Mesenchymal stem cell (in vitro differentiated cells and primary cell): ENCODE measurements at regions not wholly inside any gene's neighbourhood (a gene's known extent, or its start where the extent isn't known, plus 50 kb on each side); places are given as distances from the start of the nearest gene placed in this dataset.

Experiments used
- DNase-seq: peaks from one replicate; pipeline ENCODE4 v3.0.0-alpha.2; 2013
- H2AFZ ChIP-seq: one replicate; pipeline ENCODE4 v1.6.1; 2013; ENCODE audit warnings: low read depth, mild to moderate bottlenecking, control low read depth, inconsistent platforms, low read length, moderate library complexity
- H2AK5ac ChIP-seq: 2 replicates; pipeline ENCODE4 v1.6.1; 2013; ENCODE audit warnings: low read length, moderate library complexity, mild to moderate bottlenecking, inconsistent platforms; ENCODE audit not compliant: severe bottlenecking
- H2BK120ac ChIP-seq: one replicate; pipeline ENCODE4 v1.6.1; 2013; ENCODE audit warnings: low read depth, mild to moderate bottlenecking, inconsistent platforms, low read length, moderate library complexity
- H2BK12ac ChIP-seq, 2 experiments: one replicate each; pipeline ENCODE4 v1.6.1; 2013; ENCODE audit warnings: inconsistent platforms in 2 of 2, low read length in 2 of 2, mild to moderate bottlenecking in 2 of 2, moderate library complexity in 2 of 2, control low read depth in 1 of 2
- H2BK15ac ChIP-seq: one replicate; pipeline ENCODE4 v1.6.1; 2013; ENCODE audit warnings: mild to moderate bottlenecking, low read depth, inconsistent platforms; ENCODE audit not compliant: poor library complexity, severe bottlenecking
- H2BK5ac ChIP-seq: 2 replicates; pipeline ENCODE4 v1.6.1; 2013; ENCODE audit warnings: low read depth, mild to moderate bottlenecking, low read length, control low read depth, inconsistent platforms; ENCODE audit not compliant: poor library complexity, severe bottlenecking
- H3K14ac ChIP-seq, 2 experiments: one replicate each; pipeline ENCODE4 v1.6.1; 2013; ENCODE audit warnings: inconsistent platforms in 2 of 2, low read length in 2 of 2, control low read depth in 1 of 2, mild to moderate bottlenecking in 1 of 2, moderate library complexity in 1 of 2
- H3K18ac ChIP-seq, 2 experiments: one replicate each; pipeline ENCODE4 v1.6.1; 2013; ENCODE audit warnings: inconsistent platforms in 2 of 2, low read length in 2 of 2, control low read depth in 1 of 2, low read depth in 1 of 2, mild to moderate bottlenecking in 1 of 2
- H3K23ac ChIP-seq, 2 experiments: one replicate each; pipeline ENCODE4 v1.6.1; 2013; ENCODE audit warnings: inconsistent platforms in 2 of 2, low read length in 2 of 2, mild to moderate bottlenecking in 2 of 2, moderate library complexity in 2 of 2, control low read depth in 1 of 2
- H3K27ac ChIP-seq: 2 replicates; pipeline ENCODE4 v1.5.1; 2013; ENCODE audit warnings: mild to moderate bottlenecking, moderate library complexity, low read length, control low read depth, inconsistent platforms; ENCODE audit not compliant: poor library complexity, severe bottlenecking
- H3K27me3 ChIP-seq, 2 experiments: 2 replicates each; pipeline versions ENCODE4 v1.6.1 to v1.7.0; 2013; ENCODE audit warnings: low read length in 2 of 2, mild to moderate bottlenecking in 2 of 2, moderate library complexity in 2 of 2, control low read depth in 1 of 2, inconsistent platforms in 1 of 2; ENCODE audit not compliant: control insufficient read depth in 1 of 2, insufficient read depth in 1 of 2
- H3K36me3 ChIP-seq, 2 experiments: 2 replicates each; pipeline versions ENCODE4 v1.6.1 to v1.7.0; 2013; ENCODE audit warnings: low read length in 2 of 2, control low read depth in 1 of 2, inconsistent platforms in 1 of 2, low read depth in 1 of 2, mild to moderate bottlenecking in 1 of 2; ENCODE audit not compliant: insufficient read depth in 2 of 2, control insufficient read depth in 1 of 2
- H3K4ac ChIP-seq, 2 experiments: one replicate each; pipeline ENCODE4 v1.6.1; 2013; ENCODE audit warnings: inconsistent platforms in 2 of 2, low read length in 2 of 2, mild to moderate bottlenecking in 2 of 2, moderate library complexity in 2 of 2, control low read depth in 1 of 2, low read depth in 1 of 2
- H3K4me1 ChIP-seq: 2 replicates; pipeline ENCODE4 v1.6.1; 2013; ENCODE audit warnings: low read depth, low read length, control low read depth; ENCODE audit not compliant: control insufficient read depth, insufficient read depth
- H3K4me2 ChIP-seq: 2 replicates; pipeline ENCODE4 v1.6.1; 2013; ENCODE audit warnings: low read length, mild to moderate bottlenecking, inconsistent platforms; ENCODE audit not compliant: poor library complexity, severe bottlenecking
- H3K4me3 ChIP-seq, 2 experiments: 2 replicates each; pipeline versions ENCODE4 v1.5.1 to v1.7.0; 2013; ENCODE audit warnings: low read length in 2 of 2, mild to moderate bottlenecking in 2 of 2, control low read depth in 1 of 2, low read depth in 1 of 2; ENCODE audit not compliant: insufficient read depth in 1 of 2
- H3K79me1 ChIP-seq: replicated peaks from 2 replicates; pipeline ENCODE4 v1.6.1; 2013; ENCODE audit warnings: mild to moderate bottlenecking, control low read depth, low read length, inconsistent platforms; ENCODE audit not compliant: poor library complexity, severe bottlenecking
- H3K9ac ChIP-seq: 2 replicates; pipeline ENCODE4 v1.7.0; 2013; ENCODE audit warnings: mild to moderate bottlenecking, low read length, moderate library complexity
- H3K9me3 ChIP-seq: 2 replicates; pipeline ENCODE4 v1.7.0; 2013; ENCODE audit warnings: mild to moderate bottlenecking, low read length; ENCODE audit not compliant: control insufficient read depth
- H4K8ac ChIP-seq: one replicate; pipeline ENCODE4 v1.6.1; 2013; ENCODE audit warnings: inconsistent platforms, mild to moderate bottlenecking, low read length, moderate library complexity
- H4K91ac ChIP-seq: one replicate; pipeline ENCODE4 v1.6.1; 2013; ENCODE audit warnings: mild to moderate bottlenecking, low read length, inconsistent platforms
- WGBS: methylation state at CpG from one replicate; pipeline ENCODE4 v1.1.7; 2013; ENCODE audit warnings: mixed read lengths; 5-methylcytosine and 5-hydroxymethylcytosine counted together

- Histone ChIP-seq H3K4me2 (no peak overlapping the region), H3K23ac (no peak overlapping the region), H3K4me1 (no peaks in the 10 kb centered on the region), H2AK5ac (no peak overlapping the region), H2BK120ac (no peak overlapping the region), H2AFZ (no peak overlapping the region), H3K18ac (no peak overlapping the region), H3K27me3 (peaks cover 0 to 22% of the 10 kb centered on the region in 2 experiments), H3K9me3 (no peaks in the 10 kb centered on the region), H2BK5ac (no peak overlapping the region), H4K91ac (no peak overlapping the region), H3K9ac (no peak overlapping the region), H3K4ac (no peak overlapping the region), H4K8ac (no peak overlapping the region), H2BK12ac (no peak overlapping the region), H3K14ac (no peak overlapping the region), H3K4me3 (no peak overlapping the region), H3K27ac (no peak overlapping the region), H3K79me1 (no peaks in the 10 kb centered on the region), H2BK15ac (no peak overlapping the region), H3K36me3 (no peaks in the 10 kb centered on the region)
- no peak for DNase-seq
- WGBS = 77% methylated on average over 4 of the region's 6 CpGs
Measured at GRCh38 chr10:125567529-125567928, 115.4 kb downstream of the TEX36 start.

GRCh38 chr10:125565046-125565445, 117.9 kb downstream of the TEX36 start:
- no peaks in the 10 kb centered on the region for H3K4me1 ChIP-seq
- H3K4me3 ChIP-seq = no peak overlapping the region
- no peak overlapping the region for H2BK120ac ChIP-seq
- no peaks in the 10 kb centered on the region for H3K79me1 ChIP-seq
- no peaks in the 10 kb centered on the region for H3K36me3 ChIP-seq
- no peak overlapping the region for H3K4ac ChIP-seq
- H3K9me3 ChIP-seq = no peaks in the 10 kb centered on the region
- no peak overlapping the region for H2BK5ac ChIP-seq
- no peak for DNase-seq
- H3K4me2 ChIP-seq = no peak overlapping the region
- H2AK5ac ChIP-seq = no peak overlapping the region
- no peak overlapping the region for H2BK12ac ChIP-seq
- no peak overlapping the region for H4K8ac ChIP-seq
- H4K91ac ChIP-seq = no peak overlapping the region
- H3K27me3 ChIP-seq = peaks cover 0 to 22% of the 10 kb centered on the region in 2 experiments
- H3K18ac ChIP-seq = no peak overlapping the region
- no peak overlapping the region for H3K14ac ChIP-seq
- 72% methylated on average over 5 of the region's 6 CpGs for WGBS
- no peak overlapping the region for H3K9ac ChIP-seq
- H3K27ac ChIP-seq = no peak overlapping the region
- no peak overlapping the region for H2AFZ ChIP-seq
- H2BK15ac ChIP-seq = no peak overlapping the region
- no peak overlapping the region for H3K23ac ChIP-seq

DNA sequence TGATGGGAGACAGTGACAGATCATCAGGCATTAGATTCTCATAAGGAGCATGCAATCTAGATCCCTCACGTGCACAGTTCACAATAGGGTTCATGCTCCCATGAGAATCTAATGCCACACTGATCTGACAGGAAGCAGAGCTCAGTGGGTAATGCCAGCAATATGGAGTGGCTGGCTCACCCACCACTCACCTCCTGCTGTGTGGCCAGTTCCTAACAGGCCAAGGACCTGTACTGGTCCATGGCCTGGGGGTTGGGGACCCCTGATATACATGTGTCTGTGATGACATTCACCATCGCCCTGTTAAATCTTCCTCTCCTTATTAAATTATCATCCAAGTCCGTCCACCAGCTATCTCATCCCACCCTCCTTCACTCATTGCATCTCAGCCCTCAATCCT, 118.4 kb downstream of the TEX36 start:
- no peaks in the 10 kb centered on the region for H3K4me1 ChIP-seq
- no peak overlapping the region for H2BK15ac ChIP-seq
- 67% methylated on average over 3 of the region's 3 CpGs for WGBS
- H2BK5ac ChIP-seq = no peak overlapping the region
- H2AK5ac ChIP-seq = no peak overlapping the region
- DNase-seq = no peak
- H3K79me1 ChIP-seq = no peaks in the 10 kb centered on the region
- H3K4me2 ChIP-seq = no peak overlapping the region
- H3K18ac ChIP-seq = no peak overlapping the region
- H2BK12ac ChIP-seq = no peak overlapping the region
- H3K36me3 ChIP-seq = no peaks in the 10 kb centered on the region
- H3K9ac ChIP-seq = no peak overlapping the region
- H3K9me3 ChIP-seq = no peaks in the 10 kb centered on the region
- H3K27me3 ChIP-seq = peaks cover 0 to 22% of the 10 kb centered on the region in 2 experiments
- H2BK120ac ChIP-seq = no peak overlapping the region
- H2AFZ ChIP-seq = no peak overlapping the region
- H3K4ac ChIP-seq = no peak overlapping the region
- no peak overlapping the region for H3K4me3 ChIP-seq
- H3K23ac ChIP-seq = no peak overlapping the region
- no peak overlapping the region for H4K8ac ChIP-seq
- H4K91ac ChIP-seq = no peak overlapping the region
- no peak overlapping the region for H3K27ac ChIP-seq
- H3K14ac ChIP-seq = no peak overlapping the region

GRCh38 chr10:125562737-125563136, 120.2 kb downstream of the TEX36 start:
- H2BK120ac ChIP-seq = no peak overlapping the region
- no peak overlapping the region for H3K9ac ChIP-seq
- H4K91ac ChIP-seq = no peak overlapping the region
- no peak overlapping the region for H2BK12ac ChIP-seq
- H3K18ac ChIP-seq = no peak overlapping the region
- no peak for DNase-seq
- H3K79me1 ChIP-seq = no peaks in the 10 kb centered on the region
- H2BK15ac ChIP-seq = no peak overlapping the region
- H3K27ac ChIP-seq = no peak overlapping the region
- no peaks in the 10 kb centered on the region for H3K36me3 ChIP-seq
- WGBS = 84% methylated on average over 4 of the region's 4 CpGs
- no peak overlapping the region for H3K4me3 ChIP-seq
- peaks cover 0 to 32% of the 10 kb centered on the region in 2 experiments for H3K27me3 ChIP-seq
- no peak overlapping the region for H3K14ac ChIP-seq
- H3K9me3 ChIP-seq = no peaks in the 10 kb centered on the region
- H2AFZ ChIP-seq = no peak overlapping the region
- H4K8ac ChIP-seq = no peak overlapping the region
- H3K4me2 ChIP-seq = no peak overlapping the region
- no peak overlapping the region for H2BK5ac ChIP-seq
- H2AK5ac ChIP-seq = no peak overlapping the region
- H3K23ac ChIP-seq = no peak overlapping the region
- H3K4ac ChIP-seq = no peak overlapping the region
- H3K4me1 ChIP-seq = no peaks in the 10 kb centered on the region
